Body of pancreas (tissue), 4 donors: ENCODE measurements at regions not wholly inside any gene's neighbourhood (a gene's known extent, or its start where the extent isn't known, plus 50 kb on each side); places are given as distances from the start of the nearest gene placed in this dataset.

Experiments
- POLR2A ChIP-seq, 3 donors: fragments of 450-650 bp; IDR thresholded peaks; one replicate each; pipeline ENCODE4 v1.6.1; 2016; ENCODE audit warnings: antibody characterized with exemption in 3 of 3, mild to moderate bottlenecking in 2 of 3
- TF ChIP-seq, protein P1 (sequence below), 7 experiments: fragments of 450-650 bp in 4 of 7; fragments of 200-600 bp in 3 of 7; sonication (generic) in 3 of 7; IDR thresholded peaks; one replicate each; pipeline ENCODE4 v1.5.1; 2016 to 2019; ENCODE audit warnings: antibody characterized with exemption in 7 of 7

DNA sequence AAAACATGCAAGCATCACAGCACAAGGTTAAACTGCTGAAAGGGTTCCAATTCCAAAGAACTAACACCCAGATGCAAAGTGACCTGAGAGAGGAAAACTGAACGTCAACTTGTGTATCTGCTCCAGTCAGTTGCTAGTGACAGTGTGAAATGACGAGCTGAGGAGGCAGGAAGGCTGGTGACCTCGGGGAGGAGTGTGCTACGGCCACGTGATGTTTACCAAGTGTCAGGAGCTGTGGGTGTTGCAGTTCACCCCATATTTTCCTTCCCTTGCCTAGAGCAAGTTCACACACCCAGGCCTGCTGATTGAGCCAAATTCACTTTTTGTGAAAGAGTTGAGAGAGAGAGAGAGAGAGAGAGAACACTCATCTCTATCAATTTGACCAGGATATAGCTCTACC, 231.6 kb upstream of the ANKH start:
- TF ChIP-seq, protein P1, sequence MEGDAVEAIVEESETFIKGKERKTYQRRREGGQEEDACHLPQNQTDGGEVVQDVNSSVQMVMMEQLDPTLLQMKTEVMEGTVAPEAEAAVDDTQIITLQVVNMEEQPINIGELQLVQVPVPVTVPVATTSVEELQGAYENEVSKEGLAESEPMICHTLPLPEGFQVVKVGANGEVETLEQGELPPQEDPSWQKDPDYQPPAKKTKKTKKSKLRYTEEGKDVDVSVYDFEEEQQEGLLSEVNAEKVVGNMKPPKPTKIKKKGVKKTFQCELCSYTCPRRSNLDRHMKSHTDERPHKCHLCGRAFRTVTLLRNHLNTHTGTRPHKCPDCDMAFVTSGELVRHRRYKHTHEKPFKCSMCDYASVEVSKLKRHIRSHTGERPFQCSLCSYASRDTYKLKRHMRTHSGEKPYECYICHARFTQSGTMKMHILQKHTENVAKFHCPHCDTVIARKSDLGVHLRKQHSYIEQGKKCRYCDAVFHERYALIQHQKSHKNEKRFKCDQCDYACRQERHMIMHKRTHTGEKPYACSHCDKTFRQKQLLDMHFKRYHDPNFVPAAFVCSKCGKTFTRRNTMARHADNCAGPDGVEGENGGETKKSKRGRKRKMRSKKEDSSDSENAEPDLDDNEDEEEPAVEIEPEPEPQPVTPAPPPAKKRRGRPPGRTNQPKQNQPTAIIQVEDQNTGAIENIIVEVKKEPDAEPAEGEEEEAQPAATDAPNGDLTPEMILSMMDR (IDR thresholded peaks at IDR 0.05), result no peak
- TF ChIP-seq POLR2A (IDR thresholded peaks at IDR 0.05), result no peak
